HCT116 (cell line): ENCODE measurements at regions not wholly inside any gene's neighbourhood (a gene's known extent, or its start where the extent isn't known, plus 50 kb on each side); places are given as distances from the start of the nearest gene placed in this dataset.

Experiments
- CEBPB ChIP-seq: IDR thresholded peaks from 2 replicates; pipeline ENCODE4 v1.6.1; 2012; ENCODE audit warnings: low read depth
- POLR2A ChIP-seq: IDR thresholded peaks from 2 replicates; pipeline ENCODE4 v1.7.0; 2011; ENCODE audit warnings: borderline replicate concordance; ENCODE audit not compliant: insufficient read depth, insufficient read length; ENCODE audit errors: extremely low read depth
- POLR2AphosphoS5 ChIP-seq: IDR thresholded peaks from 2 replicates; pipeline ENCODE4 v1.6.1; 2011; ENCODE audit warnings: mild to moderate bottlenecking, low read depth, low read length, moderate library complexity
- SP1 ChIP-seq: IDR thresholded peaks from 2 replicates; pipeline ENCODE4 v1.6.1; 2012; ENCODE audit warnings: low read depth
- YY1 ChIP-seq: IDR thresholded peaks from 2 replicates; pipeline ENCODE4 v1.6.1; 2011; ENCODE audit warnings: low read length, low read depth, moderate library complexity, mild to moderate bottlenecking; ENCODE audit not compliant: insufficient replicate concordance; ENCODE audit errors: extremely low read depth
- TF ChIP-seq, protein P1 (sequence below), 3 experiments: fragments of 200-600 bp in 1 of 3; sonication (generic) in 1 of 3; IDR thresholded peaks in 2 of 3; conservative IDR thresholded peaks in 1 of 3; 2 replicates each; pipeline ENCODE4 v1.5.1; 2012 to 2017; ENCODE audit warnings: low read depth in 2 of 3, low read length in 2 of 3, antibody characterized with exemption in 1 of 3, borderline replicate concordance in 1 of 3, control low read depth in 1 of 3, mild to moderate bottlenecking in 1 of 3, mixed read lengths in 1 of 3, mixed run types in 1 of 3, moderate library complexity in 1 of 3; ENCODE audit not compliant: insufficient read depth in 1 of 3
- TF ChIP-seq, protein P2 (sequence below): IDR thresholded peaks from 2 replicates; pipeline ENCODE4 v1.6.1; 2012; ENCODE audit warnings: low read depth
- TF ChIP-seq, protein P3 (sequence below): IDR thresholded peaks from 2 replicates; pipeline ENCODE4 v1.6.1; 2012

DNA sequence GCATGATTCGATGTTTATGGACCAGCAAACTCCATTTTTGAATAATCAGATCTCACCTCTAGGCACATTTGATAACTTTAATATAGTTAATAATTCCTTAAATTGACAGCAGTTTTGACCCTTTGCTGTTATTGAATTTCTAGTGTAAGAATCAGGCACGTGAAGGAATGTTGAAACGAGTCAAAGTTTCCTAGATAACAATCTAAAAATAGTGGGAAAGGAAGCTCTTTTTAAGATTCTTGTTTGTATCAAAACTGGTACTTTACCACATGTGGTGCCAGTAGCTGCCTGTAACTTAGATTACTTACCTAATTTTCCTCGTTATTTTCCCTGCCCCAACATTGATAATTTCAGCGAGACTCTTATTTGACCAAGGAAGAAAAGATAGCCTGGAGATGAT is 757.8 kb upstream of the KCND2 start:
- TF ChIP-seq POLR2AphosphoS5 (no peak), SP1 (no peak), YY1 (no peak), POLR2A (no peak), CEBPB (no peak)
- TF ChIP-seq, protein P1, sequence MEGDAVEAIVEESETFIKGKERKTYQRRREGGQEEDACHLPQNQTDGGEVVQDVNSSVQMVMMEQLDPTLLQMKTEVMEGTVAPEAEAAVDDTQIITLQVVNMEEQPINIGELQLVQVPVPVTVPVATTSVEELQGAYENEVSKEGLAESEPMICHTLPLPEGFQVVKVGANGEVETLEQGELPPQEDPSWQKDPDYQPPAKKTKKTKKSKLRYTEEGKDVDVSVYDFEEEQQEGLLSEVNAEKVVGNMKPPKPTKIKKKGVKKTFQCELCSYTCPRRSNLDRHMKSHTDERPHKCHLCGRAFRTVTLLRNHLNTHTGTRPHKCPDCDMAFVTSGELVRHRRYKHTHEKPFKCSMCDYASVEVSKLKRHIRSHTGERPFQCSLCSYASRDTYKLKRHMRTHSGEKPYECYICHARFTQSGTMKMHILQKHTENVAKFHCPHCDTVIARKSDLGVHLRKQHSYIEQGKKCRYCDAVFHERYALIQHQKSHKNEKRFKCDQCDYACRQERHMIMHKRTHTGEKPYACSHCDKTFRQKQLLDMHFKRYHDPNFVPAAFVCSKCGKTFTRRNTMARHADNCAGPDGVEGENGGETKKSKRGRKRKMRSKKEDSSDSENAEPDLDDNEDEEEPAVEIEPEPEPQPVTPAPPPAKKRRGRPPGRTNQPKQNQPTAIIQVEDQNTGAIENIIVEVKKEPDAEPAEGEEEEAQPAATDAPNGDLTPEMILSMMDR (IDR thresholded peaks at IDR 0.05 in 2 of 3, conservative IDR thresholded peaks at IDR 0.05 in 1 of 3; ENCODE audit: borderline replicate concordance in 1 of 3, insufficient read depth in 1 of 3, low read depth in 2 of 3, low read length in 2 of 3): no peak
- TF ChIP-seq, protein P2, sequence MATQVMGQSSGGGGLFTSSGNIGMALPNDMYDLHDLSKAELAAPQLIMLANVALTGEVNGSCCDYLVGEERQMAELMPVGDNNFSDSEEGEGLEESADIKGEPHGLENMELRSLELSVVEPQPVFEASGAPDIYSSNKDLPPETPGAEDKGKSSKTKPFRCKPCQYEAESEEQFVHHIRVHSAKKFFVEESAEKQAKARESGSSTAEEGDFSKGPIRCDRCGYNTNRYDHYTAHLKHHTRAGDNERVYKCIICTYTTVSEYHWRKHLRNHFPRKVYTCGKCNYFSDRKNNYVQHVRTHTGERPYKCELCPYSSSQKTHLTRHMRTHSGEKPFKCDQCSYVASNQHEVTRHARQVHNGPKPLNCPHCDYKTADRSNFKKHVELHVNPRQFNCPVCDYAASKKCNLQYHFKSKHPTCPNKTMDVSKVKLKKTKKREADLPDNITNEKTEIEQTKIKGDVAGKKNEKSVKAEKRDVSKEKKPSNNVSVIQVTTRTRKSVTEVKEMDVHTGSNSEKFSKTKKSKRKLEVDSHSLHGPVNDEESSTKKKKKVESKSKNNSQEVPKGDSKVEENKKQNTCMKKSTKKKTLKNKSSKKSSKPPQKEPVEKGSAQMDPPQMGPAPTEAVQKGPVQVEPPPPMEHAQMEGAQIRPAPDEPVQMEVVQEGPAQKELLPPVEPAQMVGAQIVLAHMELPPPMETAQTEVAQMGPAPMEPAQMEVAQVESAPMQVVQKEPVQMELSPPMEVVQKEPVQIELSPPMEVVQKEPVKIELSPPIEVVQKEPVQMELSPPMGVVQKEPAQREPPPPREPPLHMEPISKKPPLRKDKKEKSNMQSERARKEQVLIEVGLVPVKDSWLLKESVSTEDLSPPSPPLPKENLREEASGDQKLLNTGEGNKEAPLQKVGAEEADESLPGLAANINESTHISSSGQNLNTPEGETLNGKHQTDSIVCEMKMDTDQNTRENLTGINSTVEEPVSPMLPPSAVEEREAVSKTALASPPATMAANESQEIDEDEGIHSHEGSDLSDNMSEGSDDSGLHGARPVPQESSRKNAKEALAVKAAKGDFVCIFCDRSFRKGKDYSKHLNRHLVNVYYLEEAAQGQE: no peak
- TF ChIP-seq, protein P3, sequence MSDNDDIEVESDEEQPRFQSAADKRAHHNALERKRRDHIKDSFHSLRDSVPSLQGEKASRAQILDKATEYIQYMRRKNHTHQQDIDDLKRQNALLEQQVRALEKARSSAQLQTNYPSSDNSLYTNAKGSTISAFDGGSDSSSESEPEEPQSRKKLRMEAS: no peak
